K562 (cell line): ENCODE measurements at regions not wholly inside any gene's neighbourhood (a gene's known extent, or its start where the extent isn't known, plus 50 kb on each side); places are given as distances from the start of the nearest gene placed in this dataset.

Experiments
- ATAC-seq: fragments of 200-7000 bp; cut with Tn5 transposase; 3 replicates; pipeline ENCODE4 v1.9.1; 2020; ENCODE audit warnings: moderate library complexity
- BruUV-seq: library from RNA; stranded (reverse); fragments of 400-500 nt; replicated peaks from 2 replicates; lab custom pipeline; 2021; lab: Mats Ljungman, UMichigan
- CTCF ChIA-PET: fragments of 300-600 bp; formaldehyde crosslinking; extraction: SDS; loops from one replicate; lab custom pipeline; 2021; ENCODE audit warnings: low intra/inter-chr PET ratio; lab: Yijun Ruan, JAX
- POLR2A ChIA-PET: fragments of 300-600, 350-650 bp; sonication (Branson Sonifier 250); formaldehyde crosslinking; extraction: SDS; loops from one replicate; lab custom pipeline; 2021; ENCODE audit warnings: antibody characterized with exemption, inconsistent platforms; lab: Yijun Ruan, JAX
- DNase-seq, 4 experiments: peaks; one replicate each; pipeline versions ENCODE4 v3.0.0 to v3.0.0-alpha.2; 2011 to 2018; ENCODE audit warnings: low spot score in 3 of 4, mixed read lengths in 3 of 4; ENCODE audit errors: extremely low read depth in 1 of 4
- FAIRE-seq: peaks from 2 replicates; lab custom pipeline; 2011; peaks lifted over from hg19 to GRCh38; lab: Jason Lieb, UNC
- H2AFZ ChIP-seq: 2 replicates; pipeline ENCODE4 v1.6.0; 2011; ENCODE audit warnings: low read depth, low read length, control low read depth, inconsistent platforms
- H3K27ac ChIP-seq: fragments of 200-600 bp; 3 replicates; pipeline ENCODE4 v1.8.0; 2011; ENCODE audit warnings: low read depth, mild to moderate bottlenecking, control low read depth, inconsistent platforms, low read length, moderate library complexity, mixed read lengths; ENCODE audit errors: extremely low read depth
- H3K27me3 ChIP-seq, 2 experiments: fragments of 300-600 bp in 1 of 2; 2 replicates in 1 of 2; 3 replicates in 1 of 2; pipeline versions ENCODE4 v1.6.0 to v1.8.0; 2011; ENCODE audit warnings: inconsistent platforms in 2 of 2, low read length in 2 of 2, mild to moderate bottlenecking in 1 of 2, mixed read lengths in 1 of 2, moderate library complexity in 1 of 2; ENCODE audit not compliant: control insufficient read depth in 2 of 2, insufficient read depth in 2 of 2
- H3K36me3 ChIP-seq: fragments of 300-600 bp; 3 replicates; pipeline ENCODE4 v1.8.0; 2011; ENCODE audit warnings: mild to moderate bottlenecking, low read length, inconsistent platforms; ENCODE audit not compliant: control insufficient read depth, insufficient read depth
- H3K4me1 ChIP-seq, 2 experiments: fragments of 200-600 bp in 1 of 2; replicated peaks in 1 of 2; 2 replicates in 1 of 2; 3 replicates in 1 of 2; pipeline versions ENCODE4 v1.5.1 to v1.8.0; 2011; ENCODE audit warnings: inconsistent platforms in 2 of 2, low read length in 2 of 2, mild to moderate bottlenecking in 1 of 2, mixed read lengths in 1 of 2, moderate library complexity in 1 of 2; ENCODE audit not compliant: control insufficient read depth in 2 of 2, insufficient read depth in 2 of 2
- H3K4me2 ChIP-seq: 2 replicates; pipeline ENCODE4 v1.6.1; 2011; ENCODE audit warnings: low read length, control low read depth, inconsistent platforms, mixed read lengths; ENCODE audit not compliant: insufficient read depth
- H3K4me3 ChIP-seq: fragments of 200-600 bp; sonication (generic), shearing (Covaris generic); 2 replicates; pipeline ENCODE4 v1.5.1; 2016; ENCODE audit warnings: control low read depth, inconsistent platforms
- H3K79me2 ChIP-seq: fragments of 200-600 bp; 3 replicates; pipeline ENCODE4 v1.8.0; 2011; ENCODE audit warnings: low read length, inconsistent platforms; ENCODE audit not compliant: control insufficient read depth, insufficient read depth
- H3K9ac ChIP-seq, 2 experiments: 2 replicates each; pipeline versions ENCODE4 v1.6.0 to v1.6.1; 2011; ENCODE audit warnings: low read depth in 2 of 2, low read length in 2 of 2, control low read depth in 1 of 2, inconsistent platforms in 1 of 2, mild to moderate bottlenecking in 1 of 2, mixed read lengths in 1 of 2; ENCODE audit not compliant: insufficient read depth in 1 of 2
- H3K9me1 ChIP-seq: one replicate; pipeline ENCODE4 v1.6.0; 2011; ENCODE audit warnings: inconsistent platforms, mild to moderate bottlenecking, low read length, moderate library complexity; ENCODE audit not compliant: control insufficient read depth, insufficient read depth
- H3K9me3 ChIP-seq: replicated peaks from 2 replicates; pipeline ENCODE4 v1.5.1; 2011; ENCODE audit warnings: low read depth, low read length, inconsistent platforms; ENCODE audit not compliant: control insufficient read depth, insufficient read depth
- H4K20me1 ChIP-seq: replicated peaks from 2 replicates; pipeline ENCODE4 v1.6.1; 2011; ENCODE audit warnings: low read length, inconsistent platforms, mixed read lengths; ENCODE audit not compliant: control insufficient read depth, insufficient read depth
- C11orf30 ChIP-seq: fragments of 450-650 bp; IDR thresholded peaks from 2 replicates; pipeline ENCODE4 v1.6.1; 2016; ENCODE audit warnings: low read depth, mild to moderate bottlenecking
- CREBBP ChIP-seq: IDR thresholded peaks from one replicate; pipeline ENCODE4 v1.6.1; 2012; ENCODE audit warnings: low read depth, mild to moderate bottlenecking, control low read depth, inconsistent platforms, low read length
- ETS2 ChIP-seq: IDR thresholded peaks from 2 replicates; pipeline ENCODE4 v1.6.1; 2016; ENCODE audit warnings: borderline replicate concordance, missing genetic modification characterization, mild to moderate bottlenecking, moderate library complexity, missing compliant biosample characterization; ENCODE audit not compliant: poor library complexity, severe bottlenecking
- KLF16 ChIP-seq: IDR thresholded peaks from 2 replicates; pipeline ENCODE4 v1.6.1; 2016; ENCODE audit warnings: antibody characterized with exemption
- MITF ChIP-seq: IDR thresholded peaks from 2 replicates; pipeline ENCODE4 v1.6.1; 2014; ENCODE audit warnings: antibody characterized with exemption
- NBN ChIP-seq: fragments of 450-650 bp; IDR thresholded peaks from 2 replicates; pipeline ENCODE4 v1.6.1; 2016; ENCODE audit warnings: low read depth, mild to moderate bottlenecking
- PYGO2 ChIP-seq: fragments of 450-650 bp; IDR thresholded peaks from 2 replicates; pipeline ENCODE4 v1.6.1; 2016; ENCODE audit warnings: mild to moderate bottlenecking, missing genetic modification characterization, moderate library complexity, missing compliant biosample characterization
- ZBTB17 ChIP-seq: fragments of 450-650 bp; formaldehyde crosslinking; IDR thresholded peaks from 2 replicates; pipeline ENCODE4 v1.4.0; 2020; ENCODE audit warnings: mild to moderate bottlenecking
- ZNF197 ChIP-seq: fragments of 200-800 bp; sonication (Bioruptor generic); IDR thresholded peaks from 2 replicates; pipeline ENCODE4 v1.6.1; 2016; ENCODE audit warnings: low read depth, missing genetic modification characterization, missing compliant biosample characterization
- WGBS: fragments of 100-300 bp; shearing (Covaris generic); methylation state at CpG from one replicate; pipeline ENCODE4 v1.1.6; 2016; ENCODE audit warnings: low coverage, mixed read lengths; ENCODE audit not compliant: insufficient coverage; ENCODE audit errors: missing lambda C conversion rate; 5-methylcytosine and 5-hydroxymethylcytosine counted together
- in situ Hi-C: fragments of 300-500 bp; cut with MboI; formaldehyde crosslinking; loops from 4 replicates; pipeline ENCODE4 v1.15.0; 2018; ENCODE audit warnings: inconsistent platforms, mixed read lengths
- intact Hi-C: fragments of 100-400 bp; cut with micrococcal nuclease; formaldehyde crosslinking; loops from 2 replicates; pipeline ENCODE4 v1.14.2; 2022
- TF ChIP-seq, protein P1 (sequence below): sonication (generic); formaldehyde crosslinking; IDR thresholded peaks from 2 replicates; pipeline ENCODE4 v1.8.0; 2022; ENCODE audit warnings: mild to moderate bottlenecking, missing genetic modification reagents

- Histone ChIP-seq H3K9me3 (no peaks in the 10 kb centered on the region), H3K79me2 (no peaks in the 10 kb centered on the region), H3K4me2 (no peak overlapping the region)
- TF ChIP-seq MITF: no peak
- TF ChIP-seq ZBTB17 (CRISPR knock-in tag): no peak
- TF ChIP-seq PYGO2: no peak
- no peak for TF ChIP-seq ZNF197 (CRISPR knock-in tag)
- no peak for TF ChIP-seq KLF16
- no peak for TF ChIP-seq CREBBP
- TF ChIP-seq ETS2 (tag): no peak
- TF ChIP-seq, protein P1, sequence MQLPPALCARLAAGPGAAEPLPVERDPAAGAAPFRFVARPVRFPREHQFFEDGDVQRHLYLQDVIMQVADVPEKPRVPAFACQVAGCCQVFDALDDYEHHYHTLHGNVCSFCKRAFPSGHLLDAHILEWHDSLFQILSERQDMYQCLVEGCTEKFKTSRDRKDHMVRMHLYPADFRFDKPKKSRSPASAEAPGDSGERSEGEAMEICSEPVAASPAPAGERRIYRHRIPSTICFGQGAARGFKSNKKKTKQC (CRISPR knock-in tag): no peak
- no peak for TF ChIP-seq NBN
- TF ChIP-seq C11orf30: no peak
- TF ChIP-seq, all 486 proteins: peak for 0
- 2% methylated on average over 5 of the region's 5 CpGs for WGBS
- H3K4me3 ChIP-seq: no peak overlapping the region
- no TSS peak for BruUV-seq
- peaks cover 22 to 29% of the 10 kb centered on the region in 2 experiments for H3K27me3 ChIP-seq
- H3K36me3 ChIP-seq: no peaks in the 10 kb centered on the region
- intact Hi-C loops (no loop called here), in situ Hi-C loops (no loop called here)
- FAIRE-seq: no peak
- H2AFZ ChIP-seq: no peak overlapping the region
- POLR2A ChIA-PET: interaction anchor here (2.0 kb wide), 1 partner anchor 10 kb away, joined by 6 read pairs; no protein-coding TSS in a partner anchor
- CTCF ChIA-PET: no interaction called here
- H3K9ac ChIP-seq: no peak overlapping the region
- no peak for DNase-seq
- no peak for ATAC-seq
- H3K9me1 ChIP-seq: no peaks in the 10 kb centered on the region
- no peak overlapping the region for H3K27ac ChIP-seq
- no peaks in the 10 kb centered on the region for H4K20me1 ChIP-seq
- no peaks in the 10 kb centered on the region for H3K4me1 ChIP-seq
Measured at GRCh38 chr6:21332077-21332476, 261.5 kb upstream of the SOX4 start.
